OCI-M2 (cell line): ENCODE measurements at regions not wholly inside any gene's neighbourhood (a gene's known extent, or its start where the extent isn't known, plus 50 kb on each side); places are given as distances from the start of the nearest gene placed in this dataset.

Experiments used
- DNase-seq: peaks from one replicate; lab custom pipeline; 2025; ENCODE audit not compliant: unreplicated experiment; lab: John Stamatoyannopoulos, UW

GRCh38 chr10:21099291-21100062 lies 202.4 kb upstream of the NEBL start:
- no peak for DNase-seq

GRCh38 chr10:21097926-21098355 lies 200.8 kb upstream of the NEBL start:
- DNase-seq: no peak

GRCh38 chr10:21095494-21096055 lies 198.5 kb upstream of the NEBL start:
- no peak for DNase-seq

- no peak for DNase-seq
These were observed 198.0 kb upstream of the NEBL start for GRCh38 chr10:21095073-21095472.

GRCh38 chr10:21092683-21093524 lies 195.8 kb upstream of the NEBL start:
- no peak for DNase-seq

GRCh38 chr10:21090609-21091082 lies 193.5 kb upstream of the NEBL start:
- no peak for DNase-seq

- DNase-seq: no peak
These were observed 190.4 kb upstream of the NEBL start for GRCh38 chr10:21087476-21087875.

GRCh38 chr10:21084700-21085099 lies 187.6 kb upstream of the NEBL start:
- DNase-seq: no peak

GRCh38 chr10:21083861-21084260 lies 186.8 kb upstream of the NEBL start:
- no peak for DNase-seq

GRCh38 chr10:21082206-21082605 lies 185.1 kb upstream of the NEBL start:
- DNase-seq: no peak

- DNase-seq: no peak
These were observed 183.2 kb upstream of the NEBL start for GRCh38 chr10:21080261-21080660.

- no peak for DNase-seq
These were observed 182.2 kb upstream of the NEBL start for GRCh38 chr10:21079330-21079658.

- DNase-seq: no peak
These were observed 181.6 kb upstream of the NEBL start for GRCh38 chr10:21078410-21079329.

GRCh38 chr10:21077681-21078080 lies 180.6 kb upstream of the NEBL start:
- no peak for DNase-seq

GRCh38 chr10:21076381-21076780 lies 179.3 kb upstream of the NEBL start:
- DNase-seq: no peak

GRCh38 chr10:21075880-21076279 lies 178.8 kb upstream of the NEBL start:
- no peak for DNase-seq

GRCh38 chr10:21071001-21071673 lies 174.0 kb upstream of the NEBL start:
- DNase-seq: no peak

- no peak for DNase-seq
These were observed 173.0 kb upstream of the NEBL start for GRCh38 chr10:21069929-21070700.

- no peak for DNase-seq
These were observed 172.2 kb upstream of the NEBL start for GRCh38 chr10:21069278-21069677.
